Activated CD4-positive, alpha-beta T cell treated with anti-CD3 and anti-CD28 coated beads, Interleukin-2, Interleukin-6, amounts not matched to agents 100 ng/mL and 50 ng/mL, durations not matched to agents 16 hours and 8 hours (primary cell): ENCODE measurements at regions not wholly inside any gene's neighbourhood (a gene's known extent, or its start where the extent isn't known, plus 50 kb on each side); places are given as distances from the start of the nearest gene placed in this dataset.

Experiments
- DNase-seq: peaks from one replicate; pipeline ENCODE4 v3.0.0-alpha.2; 2020

DNA sequence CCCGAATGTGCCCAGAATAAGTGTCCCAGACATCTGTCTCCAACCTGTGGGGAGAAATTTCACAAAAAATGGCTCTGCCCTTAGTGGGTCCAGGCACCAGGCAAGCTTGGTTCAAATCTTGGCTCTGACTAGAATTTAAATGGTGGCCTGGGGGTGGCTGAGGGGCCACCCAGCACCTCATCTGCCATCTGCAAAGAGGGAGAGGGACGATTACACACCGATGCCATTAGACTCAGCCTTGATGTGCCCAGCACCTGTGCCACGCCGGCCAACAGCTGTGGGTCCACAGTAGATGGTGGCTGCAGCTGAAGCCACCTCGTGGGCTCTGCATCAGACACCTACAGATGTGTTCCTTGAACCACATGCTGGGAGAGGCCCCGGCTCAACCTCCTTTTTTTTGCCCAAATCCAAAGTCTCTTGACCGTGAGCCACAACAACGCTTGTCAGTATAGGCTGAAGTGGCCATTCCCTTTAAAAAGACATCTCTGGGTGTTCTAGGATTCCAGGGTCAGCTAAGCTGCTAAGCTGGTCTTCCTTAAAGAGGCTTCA lies 222.0 kb upstream of the RAB6C start:
- no peak for DNase-seq

DNA sequence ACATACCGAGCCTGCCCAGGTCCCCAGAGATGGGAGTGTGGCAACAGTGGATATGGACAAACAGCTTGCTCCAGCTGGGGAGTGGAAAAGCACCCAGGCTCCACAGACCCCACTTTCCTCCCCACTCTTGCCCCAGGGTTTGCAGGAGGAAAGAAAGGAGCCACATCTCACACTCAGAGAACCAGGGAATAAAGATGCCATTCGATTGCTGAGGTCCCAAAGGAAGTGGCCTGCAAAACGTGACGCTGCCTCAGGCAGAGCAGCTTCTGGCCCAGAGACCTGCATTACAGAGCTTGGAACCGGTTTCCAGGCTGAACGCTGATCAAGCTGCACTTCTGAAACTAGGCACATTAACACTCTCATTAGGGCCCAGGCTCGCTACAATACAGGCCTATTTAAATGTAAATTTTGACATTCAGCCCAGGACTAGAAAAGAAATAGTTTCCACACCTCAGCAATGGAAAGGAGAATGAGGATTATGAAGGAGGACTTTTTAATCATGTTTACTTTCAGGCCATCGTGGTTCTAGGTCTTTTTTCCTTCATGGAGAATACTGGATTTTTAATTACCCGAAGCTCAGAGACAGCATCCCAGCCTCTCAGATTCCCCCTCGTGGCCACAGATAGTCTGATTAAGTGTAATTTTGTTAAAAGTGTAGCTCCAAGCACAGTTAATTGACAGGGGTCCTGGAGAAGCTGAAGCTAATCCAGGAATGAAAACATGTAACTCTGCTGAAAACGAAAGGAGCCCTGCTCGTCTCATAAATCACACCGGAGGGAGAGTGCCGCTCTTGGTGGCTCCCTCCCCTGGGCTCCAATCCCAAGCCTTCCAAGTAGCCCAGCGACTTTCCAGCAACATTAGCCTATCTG lies 221.3 kb upstream of the RAB6C start:
- no peak for DNase-seq

DNA sequence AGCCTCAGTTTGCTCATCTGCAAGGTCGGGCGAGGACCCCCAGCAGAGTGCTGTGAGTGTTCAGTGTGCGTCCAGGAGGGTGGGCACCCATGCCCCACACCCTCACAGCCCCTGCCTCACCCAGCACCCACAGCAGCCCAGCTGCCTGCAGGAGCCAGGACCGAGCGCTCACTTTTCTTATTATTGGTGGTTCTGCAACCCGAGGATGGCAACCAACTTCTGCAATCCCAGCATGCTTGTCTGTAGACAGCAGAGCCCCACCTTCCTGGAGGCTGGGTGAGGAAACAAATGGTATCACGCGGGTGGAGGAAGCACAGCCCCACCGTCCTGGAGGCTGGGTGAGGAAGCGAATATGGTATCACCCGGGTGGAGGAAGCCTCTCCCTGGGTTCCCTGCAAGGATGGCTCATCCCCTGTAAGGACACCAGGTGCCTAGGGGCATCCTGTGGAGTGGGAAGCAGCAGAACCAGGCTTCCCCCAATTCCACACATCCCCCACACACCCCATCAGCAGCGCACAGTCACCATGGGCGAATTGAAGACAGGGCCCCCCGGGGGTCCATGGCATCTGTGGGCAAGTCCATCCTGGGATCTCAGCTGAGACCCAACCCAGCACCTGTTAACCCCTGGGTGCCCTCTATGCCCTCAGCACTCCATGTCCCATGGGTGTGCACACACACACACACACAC lies 220.5 kb upstream of the RAB6C start:
- no peak for DNase-seq

DNA sequence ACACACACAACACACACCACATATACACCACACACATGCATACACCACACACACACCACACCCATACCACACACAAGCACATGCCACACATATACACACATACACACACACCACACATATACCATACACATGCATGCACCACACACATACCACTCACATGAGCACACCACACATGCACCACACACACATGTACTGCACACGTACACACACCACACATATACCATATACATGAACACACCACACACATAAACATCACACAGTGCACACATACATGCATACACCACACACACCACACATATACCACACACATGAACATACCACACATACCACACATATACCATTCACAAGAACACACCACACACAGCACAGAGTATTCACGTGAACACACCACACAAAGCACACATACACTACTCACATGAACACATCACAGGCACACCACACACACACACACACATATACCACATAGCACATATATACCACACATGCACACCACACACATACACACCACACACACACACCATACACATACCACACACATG lies 219.9 kb upstream of the RAB6C start:
- DNase-seq, result no peak

DNA sequence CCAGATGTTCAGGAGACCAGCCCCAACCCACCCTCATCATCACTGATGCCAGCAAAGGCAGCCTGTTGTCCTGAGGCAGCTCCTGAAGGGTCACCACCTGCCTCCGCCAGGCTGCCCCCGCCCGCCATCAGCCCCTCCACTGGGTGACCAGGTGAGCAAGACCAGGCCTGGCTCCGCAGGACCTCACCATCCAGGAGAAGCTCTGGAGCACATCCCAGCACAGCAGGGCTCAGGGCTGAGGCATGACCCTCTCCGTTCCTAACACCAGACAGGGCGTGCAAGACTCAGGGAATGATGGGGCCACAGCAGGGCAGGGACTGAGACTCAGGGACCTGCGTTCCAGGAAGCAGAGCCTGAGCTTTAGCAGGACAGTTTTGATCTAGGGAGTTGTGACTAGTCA lies 218.8 kb upstream of the RAB6C start:
- DNase-seq, result no peak

DNA sequence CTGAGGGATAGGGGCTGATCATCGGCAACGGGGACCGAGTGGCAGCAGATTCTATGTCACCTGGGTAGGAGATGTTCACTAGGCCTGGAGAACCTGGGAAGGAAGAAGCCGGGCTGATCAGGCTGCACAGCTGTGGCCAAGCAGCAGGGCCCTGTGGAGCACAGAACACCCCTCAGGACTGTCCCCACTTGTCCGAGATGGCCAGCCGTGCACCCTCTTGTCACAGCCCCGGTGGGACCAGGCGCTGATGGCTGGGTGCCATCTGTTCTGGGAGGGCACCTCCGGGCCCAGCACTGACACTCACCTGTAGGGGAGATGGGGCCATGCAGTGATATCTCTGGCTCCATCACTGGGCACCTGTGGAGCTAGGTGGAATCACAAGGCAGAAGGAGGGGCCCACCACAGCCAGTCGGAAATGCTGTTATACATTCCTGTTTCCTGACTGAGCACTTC lies 217.9 kb upstream of the RAB6C start:
- no peak for DNase-seq

DNA sequence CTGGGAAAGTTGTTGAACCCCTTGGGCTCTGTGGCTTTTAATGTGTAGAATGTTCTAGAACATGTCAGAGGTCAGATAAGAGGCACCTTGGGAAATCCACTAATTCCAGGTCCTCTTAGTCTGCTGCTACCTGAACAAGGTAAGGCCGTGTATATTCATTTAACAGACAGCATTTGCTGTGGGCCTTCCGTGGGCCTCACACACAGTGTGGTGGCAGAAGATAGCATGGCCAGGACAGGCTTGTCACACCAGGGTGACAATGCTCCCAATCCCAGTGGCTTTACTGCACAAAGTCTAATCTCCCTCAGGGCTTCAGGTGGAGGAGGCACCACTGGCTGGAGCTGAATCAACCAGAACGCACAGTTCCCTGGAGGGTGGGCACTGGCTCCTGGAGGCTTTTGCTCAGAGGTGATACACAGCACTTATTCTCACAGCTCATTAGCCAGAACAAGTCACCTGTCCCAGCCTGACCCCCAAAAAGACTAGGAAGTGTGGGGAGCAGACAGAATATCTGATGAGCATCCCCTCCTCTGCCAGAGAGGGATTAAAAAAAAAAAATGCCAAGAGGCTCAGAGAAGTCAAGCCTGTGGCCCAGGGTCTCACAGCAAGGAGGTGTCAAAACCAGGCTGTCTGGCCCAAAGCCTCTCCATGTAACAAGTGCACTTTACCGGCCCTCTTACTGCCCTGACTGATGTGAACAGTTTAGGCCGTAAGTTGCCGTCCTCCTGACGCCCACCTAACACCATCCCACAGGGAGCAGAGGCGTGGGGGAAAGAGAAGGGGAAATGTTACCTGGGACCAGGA lies 216.9 kb upstream of the RAB6C start:
- no peak for DNase-seq

DNA sequence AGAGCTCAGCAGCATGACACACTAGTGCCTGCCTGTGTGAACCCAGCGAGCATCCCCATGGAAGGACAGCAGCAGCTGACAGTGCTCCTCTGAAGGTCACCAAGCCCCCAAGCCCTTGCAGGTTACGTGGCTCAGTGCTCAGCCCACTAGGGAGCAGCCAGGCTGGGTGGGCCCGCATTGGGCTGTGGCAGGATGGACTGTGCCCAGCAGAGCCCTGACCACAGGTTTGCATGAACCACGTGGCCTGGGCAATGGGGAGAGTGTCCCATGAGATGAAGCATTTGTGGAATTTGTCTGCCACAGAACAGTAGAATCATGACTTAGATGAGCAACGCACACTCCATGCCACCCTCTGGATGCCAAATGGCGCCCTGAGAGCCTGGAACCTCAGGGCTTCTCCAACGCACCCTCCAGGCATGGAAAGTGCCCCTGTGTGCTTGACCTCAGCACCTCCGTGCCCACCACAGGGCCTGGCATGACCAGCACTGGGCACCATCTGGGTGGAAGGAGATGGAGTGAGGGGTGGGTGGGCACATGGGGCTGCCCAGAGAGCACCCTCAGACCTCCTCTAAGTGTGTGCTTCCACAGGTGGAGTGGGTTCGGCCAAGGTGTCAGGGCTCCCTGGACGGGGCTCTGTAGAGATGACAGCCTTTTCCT lies 216.1 kb upstream of the RAB6C start:
- DNase-seq, result no peak

DNA sequence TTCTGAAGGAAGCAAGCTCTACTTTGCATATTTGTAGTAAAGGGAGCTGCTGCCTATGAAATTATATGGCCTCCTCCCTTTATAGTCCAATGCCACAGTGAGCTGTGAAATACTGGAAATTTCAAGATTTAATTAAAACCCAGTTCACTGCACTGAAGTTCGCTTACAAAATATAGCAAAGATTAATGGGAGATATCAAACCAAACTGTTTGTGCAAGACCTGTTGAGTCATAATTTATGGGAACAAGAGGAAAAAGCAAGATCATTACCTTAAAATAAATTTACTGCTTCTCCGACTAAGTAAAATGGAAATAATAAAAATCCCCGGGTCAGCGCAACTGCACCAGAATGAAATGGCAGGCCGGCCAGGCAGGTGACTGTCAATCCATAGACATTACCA lies 215.5 kb upstream of the RAB6C start:
- DNase-seq, result no peak

DNA sequence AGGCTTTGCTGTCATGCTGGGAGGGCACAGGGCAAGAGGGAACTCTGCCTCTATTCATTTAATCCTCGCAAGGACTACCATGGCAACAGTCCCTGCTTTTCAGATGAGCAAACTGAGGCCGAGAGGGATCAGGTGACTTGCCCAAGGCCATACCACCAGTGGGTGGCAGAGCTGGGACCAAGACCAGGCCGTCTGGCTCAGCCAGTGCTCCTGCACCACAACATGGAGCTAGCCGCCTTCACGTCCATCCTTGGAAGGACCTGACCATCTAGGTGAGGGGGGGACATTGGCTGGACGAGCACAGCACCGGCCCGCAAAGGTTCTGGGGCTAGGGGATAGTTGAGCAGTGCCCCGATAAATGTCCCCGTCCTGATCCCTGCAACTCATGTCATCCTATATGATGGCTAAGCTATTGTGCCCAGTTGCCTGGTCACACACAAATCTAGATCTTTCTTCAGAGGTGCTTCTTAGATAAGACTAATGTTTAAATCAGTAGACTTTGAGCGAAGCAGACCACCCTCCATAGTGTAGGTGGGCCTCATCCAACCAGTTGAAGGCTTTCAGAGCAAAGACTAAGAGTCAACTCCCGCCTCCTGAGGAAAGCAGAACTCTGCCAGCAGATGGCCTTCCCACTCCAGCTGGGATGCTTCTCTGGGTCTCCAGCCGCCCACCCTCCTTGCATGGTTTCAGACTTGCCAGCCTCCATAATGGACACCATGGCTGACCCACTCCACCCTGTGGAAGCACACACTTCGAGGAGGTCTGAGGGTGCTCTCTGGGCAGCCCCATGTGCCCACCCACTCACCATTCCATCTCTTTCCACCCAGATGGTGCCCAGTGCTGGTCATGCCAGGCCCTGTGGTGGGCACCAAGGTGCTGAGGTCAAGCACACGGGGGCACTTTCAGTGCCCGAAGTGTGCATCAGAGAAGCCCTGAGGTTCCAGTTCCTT lies 214.8 kb upstream of the RAB6C start:
- DNase-seq, result no peak

DNA sequence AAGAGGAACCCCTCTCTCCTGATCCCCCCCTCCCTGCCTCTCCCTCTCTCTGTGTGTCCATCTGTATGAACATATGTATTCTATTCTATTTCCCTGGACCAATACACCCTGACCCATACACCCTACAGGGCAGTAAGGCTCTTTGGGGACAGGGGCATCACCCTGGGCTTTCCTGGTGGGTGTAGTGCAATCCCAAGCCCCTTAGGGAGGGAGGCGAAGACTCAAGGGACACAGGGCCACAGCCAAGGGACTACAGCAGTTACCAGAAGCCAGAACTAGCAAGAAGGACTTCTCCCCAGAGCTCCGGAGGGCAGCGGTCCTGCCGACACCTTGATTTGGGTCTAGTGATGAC lies 214.2 kb upstream of the RAB6C start:
- no peak for DNase-seq

DNA sequence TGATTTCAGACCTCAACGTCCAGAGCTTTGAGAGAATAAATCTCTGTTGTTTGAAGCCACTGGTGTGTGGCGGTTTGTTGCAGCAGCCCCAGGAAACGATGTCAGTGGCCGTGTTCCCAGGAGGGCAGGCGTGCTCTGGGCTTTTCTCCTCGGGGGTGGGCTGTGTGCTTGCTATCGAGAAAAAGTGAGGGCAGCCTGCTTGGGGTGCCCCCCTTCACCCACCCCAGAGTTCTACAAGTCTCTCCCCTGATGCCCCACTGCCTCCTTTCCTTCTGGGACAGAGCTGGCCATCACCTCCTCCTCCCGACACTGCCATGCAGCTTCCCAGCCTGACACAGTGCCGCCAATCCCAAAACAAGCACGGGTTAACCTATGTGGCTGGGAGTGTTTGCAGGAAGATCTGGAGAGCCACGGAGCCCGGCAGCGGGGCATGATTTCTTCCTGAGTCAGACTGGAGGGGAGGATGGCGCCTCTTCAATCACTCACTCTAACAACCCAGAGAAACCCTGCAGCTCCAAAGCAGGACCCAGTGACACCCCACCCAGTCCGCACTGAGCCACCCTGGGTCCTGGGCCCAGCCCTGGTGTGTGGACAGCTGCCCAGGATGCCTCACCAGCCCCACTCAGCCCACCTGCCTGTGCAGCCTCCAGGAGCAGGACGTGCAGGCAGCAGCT lies 213.7 kb upstream of the RAB6C start:
- DNase-seq, result no peak

DNA sequence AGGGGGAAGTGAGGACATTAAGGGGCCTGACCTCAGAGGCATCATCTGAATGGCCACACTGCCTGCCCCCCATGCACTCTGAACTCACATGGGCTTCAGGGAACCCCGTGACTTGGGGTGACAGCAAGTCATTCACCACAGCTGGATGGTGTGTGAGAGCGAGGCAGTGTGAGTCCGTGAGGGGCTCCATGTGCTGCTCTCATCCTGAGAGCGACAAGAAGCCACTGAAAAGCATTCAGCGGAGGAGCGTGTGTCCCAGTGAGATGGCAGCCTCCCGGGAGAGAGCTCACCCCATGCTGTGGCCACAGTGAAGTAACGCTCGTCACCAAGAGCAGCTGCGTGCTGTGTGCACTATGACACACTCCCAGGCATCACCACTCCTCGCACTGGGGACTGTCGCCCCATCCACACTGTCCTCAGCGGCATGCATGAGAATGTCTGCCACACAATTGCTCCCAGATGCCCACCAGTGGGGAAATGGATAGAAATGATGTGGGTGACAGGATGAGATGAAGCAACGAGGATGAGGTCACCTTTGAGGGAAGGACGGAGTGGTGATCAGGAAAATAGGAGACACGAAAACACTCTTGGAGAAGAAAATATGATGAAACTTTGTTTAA lies 213.0 kb upstream of the RAB6C start:
- DNase-seq, result no peak

DNA sequence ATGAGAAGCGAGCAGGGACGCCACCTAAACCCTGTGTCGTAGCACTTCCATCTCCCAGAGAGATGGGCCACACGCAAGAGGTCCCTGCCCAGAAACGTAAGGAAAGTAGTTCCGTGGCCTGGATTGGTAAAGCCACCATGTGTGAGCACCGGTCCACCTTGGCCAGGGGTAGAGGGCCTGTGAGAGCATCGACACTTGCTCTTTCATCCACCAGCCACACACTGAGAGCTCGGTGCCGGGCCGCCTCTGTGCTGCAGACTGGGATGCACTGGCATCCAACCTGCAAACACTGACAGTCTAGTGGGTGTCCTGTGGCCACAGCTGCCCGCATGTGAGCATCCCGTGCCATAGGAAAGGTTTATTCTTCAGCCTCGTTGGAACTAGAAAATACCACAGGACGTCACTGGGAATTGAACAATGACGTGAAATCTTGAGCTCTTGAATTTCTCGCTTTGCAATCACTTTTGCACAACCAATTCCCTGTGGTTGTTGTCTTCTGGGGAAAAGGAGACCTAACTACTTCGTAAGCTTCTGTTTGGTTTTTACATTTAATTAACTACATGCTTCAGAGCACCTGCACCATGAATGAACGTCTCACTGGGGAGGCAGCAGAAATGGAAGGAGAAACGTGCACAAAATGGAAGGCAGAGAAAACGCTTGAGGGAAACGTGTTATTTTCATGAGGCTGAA lies 212.0 kb upstream of the RAB6C start:
- DNase-seq, result no peak

DNA sequence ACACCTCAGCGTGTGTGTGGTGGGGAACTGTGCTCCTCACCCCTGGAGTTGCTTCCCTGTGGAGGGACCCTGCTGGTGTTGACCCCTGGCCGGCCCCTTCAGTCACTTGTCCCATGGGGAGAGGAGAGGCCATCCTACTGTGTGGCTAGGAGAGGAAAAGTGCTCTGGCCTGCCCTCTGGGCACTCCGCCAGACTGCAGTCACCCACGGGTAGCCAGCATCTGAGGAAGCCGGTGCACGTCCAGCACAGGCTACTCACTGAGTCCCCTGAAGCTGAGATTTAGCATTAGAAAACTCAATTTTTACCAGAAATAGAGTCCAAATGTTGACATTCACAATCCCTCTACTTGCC lies 211.5 kb upstream of the RAB6C start:
- DNase-seq, result no peak

DNA sequence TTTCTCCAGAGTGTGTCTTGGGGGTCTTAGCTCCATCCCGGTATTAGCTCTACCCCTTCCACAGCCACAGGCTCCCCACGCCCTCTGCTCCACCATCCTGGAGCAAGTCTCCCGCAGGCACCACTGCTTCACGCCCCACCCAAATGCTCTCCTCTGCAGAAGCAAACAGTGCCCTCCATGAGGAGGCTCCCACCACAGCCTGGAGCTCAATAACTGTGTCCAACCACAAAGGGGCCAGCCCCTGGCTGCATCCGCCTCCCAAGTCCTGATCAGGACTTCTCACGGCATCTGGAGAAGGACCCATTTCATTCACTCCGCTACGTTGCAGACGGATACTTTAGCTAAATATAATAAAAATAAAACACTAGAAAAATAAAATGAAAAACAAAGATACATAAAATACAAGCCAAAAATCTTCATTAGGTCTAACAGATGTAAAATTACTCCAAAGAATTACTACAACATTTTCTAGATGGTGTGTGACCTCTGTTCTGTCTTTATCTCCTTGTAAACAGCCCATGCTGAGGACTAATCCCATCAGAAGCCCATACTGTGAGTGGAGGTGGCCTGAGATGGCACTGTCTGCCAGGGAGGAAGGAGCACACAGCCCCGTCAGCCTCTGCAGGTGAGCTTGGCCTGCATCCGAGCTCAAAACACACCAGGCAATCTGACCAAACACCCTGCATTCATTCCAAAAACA lies 210.8 kb upstream of the RAB6C start:
- DNase-seq, result no peak

DNA sequence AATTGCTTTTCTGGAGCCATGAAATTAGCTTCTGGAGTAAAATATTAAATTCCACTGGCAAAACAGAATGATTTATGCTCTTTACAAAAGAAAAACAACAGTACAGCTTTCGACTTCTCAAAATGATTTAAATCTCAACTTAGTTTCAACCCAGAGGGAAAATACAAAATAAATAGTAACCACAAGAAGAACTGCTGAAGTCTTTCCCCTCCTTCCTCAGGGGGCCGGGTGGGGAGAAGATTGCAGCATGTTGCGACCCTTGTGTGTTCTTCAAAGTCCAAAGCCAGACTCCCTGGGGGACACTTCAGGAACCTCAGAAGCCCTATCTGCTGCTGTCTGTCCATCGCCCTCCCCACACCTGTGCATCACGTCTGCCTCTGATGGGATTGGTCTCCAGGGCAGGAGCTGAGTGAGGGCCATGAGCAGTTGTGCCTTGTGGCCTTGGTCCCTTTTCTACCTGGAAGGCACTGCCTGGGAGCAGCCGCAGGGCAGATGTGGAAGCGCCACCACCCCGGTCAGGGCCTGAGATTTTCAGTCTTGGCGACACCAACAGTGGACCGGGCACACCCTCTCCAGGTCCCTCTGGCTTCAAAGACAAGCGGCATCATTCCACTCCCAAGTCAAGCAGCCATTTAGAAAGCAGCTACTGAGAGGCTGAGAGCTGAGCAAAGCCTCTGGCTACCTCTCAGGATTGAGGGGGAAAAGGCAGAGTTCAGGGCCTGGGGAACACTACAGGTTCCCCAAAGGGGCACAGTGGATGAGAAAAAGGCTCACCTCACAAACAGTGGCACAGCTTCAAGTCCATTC lies 210.1 kb upstream of the RAB6C start:
- DNase-seq, result no peak
